SU-DHL-6 (cell line): ENCODE measurements at regions not wholly inside any gene's neighbourhood (a gene's known extent, or its start where the extent isn't known, plus 50 kb on each side); places are given as distances from the start of the nearest gene placed in this dataset.

Experiments used
- EZH2phosphoT487 ChIP-seq: fragments of 200-600 bp; sonication (generic), shearing (Covaris generic); conservative IDR thresholded peaks from 2 replicates; pipeline ENCODE4 v1.6.1; 2018; ENCODE audit warnings: mild to moderate bottlenecking, antibody characterized with exemption, low read length, moderate library complexity, mixed read lengths
- TF ChIP-seq, protein P1 (sequence below): fragments of 200-600 bp; sonication (generic); IDR thresholded peaks from one replicate; pipeline ENCODE4 v1.5.1; 2017; ENCODE audit warnings: antibody characterized with exemption, mild to moderate bottlenecking, low read length, moderate library complexity; ENCODE audit not compliant: insufficient read depth, poor library complexity, severe bottlenecking

DNA sequence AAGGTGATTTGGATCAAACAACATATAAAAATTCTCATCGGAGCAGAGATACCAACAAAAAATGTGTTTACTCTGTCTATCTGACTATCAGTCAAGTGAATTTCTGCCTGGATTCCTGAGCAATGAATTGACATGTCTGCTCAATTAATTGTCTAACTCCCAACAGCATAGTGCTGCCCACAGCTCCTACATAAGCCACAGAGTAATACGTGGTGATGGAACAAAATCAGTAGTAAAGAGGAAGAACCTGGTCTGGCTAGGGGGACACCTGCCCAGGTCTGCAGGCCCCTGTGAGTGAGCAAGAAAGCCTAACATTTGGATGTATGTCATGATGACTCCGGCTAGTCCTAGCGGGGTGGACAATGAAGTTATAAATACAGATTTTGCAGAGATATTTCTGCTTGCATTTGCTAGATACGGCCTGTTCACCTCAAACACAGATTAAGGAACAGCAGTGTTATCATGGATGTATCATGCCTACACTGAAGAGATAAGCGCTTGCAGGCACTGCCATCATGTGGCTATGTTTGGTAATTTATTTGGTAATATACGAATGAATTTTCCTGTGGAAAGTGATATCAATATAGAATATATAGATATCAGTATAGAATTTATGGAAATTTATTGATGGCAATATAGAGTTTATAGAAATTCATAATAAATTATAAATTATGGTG lies 69.6 kb upstream of the LRRC8B start:
- TF ChIP-seq, protein P1, sequence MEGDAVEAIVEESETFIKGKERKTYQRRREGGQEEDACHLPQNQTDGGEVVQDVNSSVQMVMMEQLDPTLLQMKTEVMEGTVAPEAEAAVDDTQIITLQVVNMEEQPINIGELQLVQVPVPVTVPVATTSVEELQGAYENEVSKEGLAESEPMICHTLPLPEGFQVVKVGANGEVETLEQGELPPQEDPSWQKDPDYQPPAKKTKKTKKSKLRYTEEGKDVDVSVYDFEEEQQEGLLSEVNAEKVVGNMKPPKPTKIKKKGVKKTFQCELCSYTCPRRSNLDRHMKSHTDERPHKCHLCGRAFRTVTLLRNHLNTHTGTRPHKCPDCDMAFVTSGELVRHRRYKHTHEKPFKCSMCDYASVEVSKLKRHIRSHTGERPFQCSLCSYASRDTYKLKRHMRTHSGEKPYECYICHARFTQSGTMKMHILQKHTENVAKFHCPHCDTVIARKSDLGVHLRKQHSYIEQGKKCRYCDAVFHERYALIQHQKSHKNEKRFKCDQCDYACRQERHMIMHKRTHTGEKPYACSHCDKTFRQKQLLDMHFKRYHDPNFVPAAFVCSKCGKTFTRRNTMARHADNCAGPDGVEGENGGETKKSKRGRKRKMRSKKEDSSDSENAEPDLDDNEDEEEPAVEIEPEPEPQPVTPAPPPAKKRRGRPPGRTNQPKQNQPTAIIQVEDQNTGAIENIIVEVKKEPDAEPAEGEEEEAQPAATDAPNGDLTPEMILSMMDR = peak; percentile 66
- no peak for TF ChIP-seq EZH2phosphoT487
